H1 (cell line): ENCODE measurements at regions not wholly inside any gene's neighbourhood (a gene's known extent, or its start where the extent isn't known, plus 50 kb on each side); places are given as distances from the start of the nearest gene placed in this dataset.

ENCODE experiments used
- CTCF ChIP-seq, 3 experiments: IDR thresholded peaks; 1 replicate in 2 of 3; 2 replicates in 1 of 3; pipeline versions ENCODE4 v1.5.1 to v1.6.1; 2011; ENCODE audit warnings: low read length in 3 of 3, mild to moderate bottlenecking in 3 of 3, inconsistent platforms in 2 of 3, low read depth in 1 of 3, moderate library complexity in 1 of 3; ENCODE audit not compliant: insufficient read depth in 1 of 3; ENCODE audit errors: control extremely low read depth in 1 of 3
- EZH2 ChIP-seq: fragments of 200-600 bp; sonication (generic); IDR thresholded peaks from 2 replicates; pipeline ENCODE4 v1.7.1; 2012; ENCODE audit warnings: low read depth, mild to moderate bottlenecking, moderate library complexity, low read length, inconsistent platforms; ENCODE audit not compliant: severe bottlenecking
- MAFK ChIP-seq: IDR thresholded peaks from 2 replicates; pipeline ENCODE4 v1.6.1; 2012; ENCODE audit warnings: low read depth, mild to moderate bottlenecking, improper control_type of control experiment, low read length
- POLR2A ChIP-seq, 2 experiments: IDR thresholded peaks; 1 replicate in 1 of 2; 2 replicates in 1 of 2; pipeline ENCODE4 v1.6.1; 2011; ENCODE audit warnings: low read depth in 2 of 2, low read length in 2 of 2, mild to moderate bottlenecking in 2 of 2; ENCODE audit errors: control extremely low read depth in 1 of 2
- POLR2AphosphoS5 ChIP-seq: IDR thresholded peaks from 2 replicates; pipeline ENCODE4 v1.6.1; 2011; ENCODE audit warnings: low read depth, low read length
- SIX5 ChIP-seq: IDR thresholded peaks from 2 replicates; pipeline ENCODE4 v1.6.1; 2011; ENCODE audit warnings: mild to moderate bottlenecking, low read depth, low read length
- SUZ12 ChIP-seq: fragments of 200-600 bp; sonication (generic); IDR thresholded peaks from 2 replicates; pipeline ENCODE4 v1.6.1; 2012; ENCODE audit warnings: mild to moderate bottlenecking, inconsistent platforms, low read length, moderate library complexity, mixed read lengths
- TAF1 ChIP-seq: IDR thresholded peaks from 2 replicates; pipeline ENCODE4 v1.6.1; 2011; ENCODE audit warnings: mild to moderate bottlenecking, low read depth, low read length
- TCF12 ChIP-seq: IDR thresholded peaks from 2 replicates; pipeline ENCODE4 v1.6.1; 2011; ENCODE audit warnings: low read depth, mild to moderate bottlenecking, low read length
- TEAD4 ChIP-seq: IDR thresholded peaks from 2 replicates; pipeline ENCODE4 v1.6.1; 2012; ENCODE audit warnings: low read depth, low read length, inconsistent platforms, mixed read lengths

DNA sequence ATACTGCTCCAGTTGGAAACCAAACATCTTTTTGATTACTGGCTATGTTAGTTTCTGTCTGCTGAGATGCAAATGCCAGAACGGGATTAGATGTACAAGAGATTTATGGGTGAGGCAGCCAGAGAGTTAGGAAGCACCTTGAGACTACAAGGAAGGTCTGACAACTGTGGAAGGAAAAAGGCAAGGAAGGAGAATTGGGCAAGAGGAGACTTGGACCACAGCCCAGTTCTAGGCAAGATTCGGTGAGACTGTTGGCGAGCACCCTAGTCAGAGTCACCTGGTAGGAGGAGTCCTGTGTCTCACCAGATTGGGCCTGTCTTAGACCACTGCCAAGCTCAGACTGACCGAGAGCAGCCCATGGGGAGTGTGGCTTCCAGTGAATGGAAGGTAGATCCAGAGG is 91.8 kb upstream of the F13A1 start:
- TF ChIP-seq CTCF (IDR thresholded peaks at IDR 0.05; ENCODE audit: control extremely low read depth in 1 of 3, insufficient read depth in 1 of 3, low read depth in 1 of 3, low read length in 3 of 3) (no peak), SIX5 (no peak), TCF12 (no peak), EZH2 (no peak), POLR2AphosphoS5 (no peak), TEAD4 (no peak), POLR2A (IDR thresholded peaks at IDR 0.05; ENCODE audit: control extremely low read depth in 1 of 2, low read depth in 2 of 2, low read length in 2 of 2) (no peak), TAF1 (no peak), MAFK (no peak), SUZ12 (no peak)
